ENCODE measurements at regions not wholly inside any gene's neighbourhood (a gene's known extent, or its start where the extent isn't known, plus 50 kb on each side); places are given as distances from the start of the nearest gene placed in this dataset.

DNA sequence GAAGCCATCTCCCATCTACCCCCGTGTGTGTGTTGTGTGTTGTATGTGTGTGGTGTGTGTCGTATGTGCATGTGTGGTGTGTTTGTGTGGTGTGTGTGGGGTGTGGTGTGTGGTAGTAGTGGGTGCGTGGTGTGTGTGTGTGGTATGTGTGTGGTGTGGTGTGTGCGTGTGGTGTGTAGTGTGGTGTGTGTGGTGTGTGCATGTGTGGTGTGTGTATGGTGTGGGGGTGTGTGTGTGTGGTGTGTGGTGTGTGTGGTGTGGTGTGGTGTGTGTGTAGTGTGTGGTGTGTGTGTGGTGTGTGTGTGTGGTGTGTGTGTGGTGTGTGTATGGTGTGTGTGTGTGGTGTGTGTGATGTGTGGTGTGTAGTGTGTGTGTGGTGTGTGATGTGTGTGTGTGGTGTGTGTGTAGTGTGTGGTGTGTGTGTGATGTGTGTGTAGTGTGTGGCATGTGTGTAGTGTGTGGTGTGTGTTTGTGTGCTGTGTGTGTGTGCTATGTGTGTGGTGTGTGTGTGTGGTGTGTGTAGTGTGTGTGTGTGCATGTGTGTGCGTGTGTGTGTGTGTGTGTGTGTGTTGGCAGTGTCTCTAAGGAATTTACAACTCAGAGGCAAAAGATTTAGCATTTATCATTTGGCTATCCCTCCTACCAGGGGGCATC lies 156.3 kb upstream of the TMEM108 start:
- Histone ChIP-seq H3K4me1 (no peaks in the 10 kb centered on the region), H3K27me3 (no peaks in the 10 kb centered on the region), H3K27ac (no peak overlapping the region), H3K4me3 (no peak overlapping the region), H3K9me3 (no peaks in the 10 kb centered on the region), H3K36me3 (no peaks in the 10 kb centered on the region)
- no peak for DNase-seq (ENCODE audit: extremely low spot score in 2 of 2)
- TF ChIP-seq, protein P1, sequence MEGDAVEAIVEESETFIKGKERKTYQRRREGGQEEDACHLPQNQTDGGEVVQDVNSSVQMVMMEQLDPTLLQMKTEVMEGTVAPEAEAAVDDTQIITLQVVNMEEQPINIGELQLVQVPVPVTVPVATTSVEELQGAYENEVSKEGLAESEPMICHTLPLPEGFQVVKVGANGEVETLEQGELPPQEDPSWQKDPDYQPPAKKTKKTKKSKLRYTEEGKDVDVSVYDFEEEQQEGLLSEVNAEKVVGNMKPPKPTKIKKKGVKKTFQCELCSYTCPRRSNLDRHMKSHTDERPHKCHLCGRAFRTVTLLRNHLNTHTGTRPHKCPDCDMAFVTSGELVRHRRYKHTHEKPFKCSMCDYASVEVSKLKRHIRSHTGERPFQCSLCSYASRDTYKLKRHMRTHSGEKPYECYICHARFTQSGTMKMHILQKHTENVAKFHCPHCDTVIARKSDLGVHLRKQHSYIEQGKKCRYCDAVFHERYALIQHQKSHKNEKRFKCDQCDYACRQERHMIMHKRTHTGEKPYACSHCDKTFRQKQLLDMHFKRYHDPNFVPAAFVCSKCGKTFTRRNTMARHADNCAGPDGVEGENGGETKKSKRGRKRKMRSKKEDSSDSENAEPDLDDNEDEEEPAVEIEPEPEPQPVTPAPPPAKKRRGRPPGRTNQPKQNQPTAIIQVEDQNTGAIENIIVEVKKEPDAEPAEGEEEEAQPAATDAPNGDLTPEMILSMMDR (IDR thresholded peaks at IDR 0.05): no peak
- no peak for TF ChIP-seq POLR2A (IDR thresholded peaks at IDR 0.05)
- TF ChIP-seq POLR2AphosphoS5 (IDR thresholded peaks at IDR 0.05; ENCODE audit: insufficient read depth in 1 of 2, low read depth in 1 of 2): no peak
- intact Hi-C loops (cut with DNase I): no loop called here

DNA sequence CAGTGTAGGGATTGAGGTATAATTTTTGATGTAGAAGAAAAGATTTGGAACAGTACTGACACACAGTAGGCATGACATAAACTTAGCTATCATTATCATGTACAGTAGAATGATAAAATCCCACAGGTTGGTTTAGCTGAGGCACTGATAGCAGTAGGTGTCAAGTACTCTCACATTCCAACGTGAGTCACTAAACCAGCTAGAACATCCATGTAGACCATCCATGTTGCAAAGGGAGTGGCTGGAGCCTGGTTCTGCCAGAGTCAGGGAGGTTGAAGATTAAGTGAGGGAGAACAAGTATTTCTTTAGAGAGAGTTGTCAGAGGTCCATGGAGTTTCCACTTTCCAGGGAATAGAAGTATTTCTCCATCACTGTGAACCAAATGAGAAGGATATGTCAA lies 157.2 kb upstream of the TMEM108 start:
- no peak overlapping the region for H3K27ac ChIP-seq
- no peaks in the 10 kb centered on the region for H3K9me3 ChIP-seq
- no peak for DNase-seq (ENCODE audit: extremely low spot score in 2 of 2)
- H3K4me3 ChIP-seq: no peak overlapping the region
- intact Hi-C loops (cut with DNase I): no loop called here
- TF ChIP-seq POLR2AphosphoS5 (IDR thresholded peaks at IDR 0.05; ENCODE audit: insufficient read depth in 1 of 2, low read depth in 1 of 2) (no peak), POLR2A (IDR thresholded peaks at IDR 0.05) (no peak)
- TF ChIP-seq, protein P1 (IDR thresholded peaks at IDR 0.05): no peak
- H3K27me3 ChIP-seq: no peaks in the 10 kb centered on the region
- H3K4me1 ChIP-seq: no peaks in the 10 kb centered on the region
- no peaks in the 10 kb centered on the region for H3K36me3 ChIP-seq

DNA sequence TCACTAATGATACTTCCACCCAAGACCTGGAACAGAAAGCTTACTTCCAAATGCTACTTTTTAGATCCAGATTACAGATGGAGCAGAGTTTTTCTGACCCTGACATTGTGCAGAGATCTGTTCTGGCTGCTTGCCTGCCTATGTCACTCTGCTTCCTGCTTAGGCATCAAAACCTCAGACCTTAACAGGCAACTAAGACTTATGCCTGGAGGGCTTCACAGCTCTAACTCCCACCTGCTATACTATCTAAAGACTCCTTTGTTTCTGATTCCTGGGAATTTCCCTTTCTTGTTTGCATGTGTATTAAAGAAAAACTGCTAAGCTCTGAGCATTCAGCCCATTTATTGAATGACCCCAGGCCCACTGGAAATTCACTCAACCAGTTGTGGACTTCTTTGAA lies 157.4 kb upstream of the NPHP3 start:
- no peak for DNase-seq (ENCODE audit: extremely low spot score in 2 of 2)
- intact Hi-C loops (cut with DNase I): no loop called here
- H3K27ac ChIP-seq: no peak overlapping the region
- no peak overlapping the region for H3K4me3 ChIP-seq
- TF ChIP-seq POLR2AphosphoS5 (IDR thresholded peaks at IDR 0.05; ENCODE audit: insufficient read depth in 1 of 2, low read depth in 1 of 2) (no peak), POLR2A (IDR thresholded peaks at IDR 0.05) (no peak)
- TF ChIP-seq, protein P1 (IDR thresholded peaks at IDR 0.05): no peak
- H3K27me3 ChIP-seq: no peaks in the 10 kb centered on the region
- H3K4me1 ChIP-seq: no peaks in the 10 kb centered on the region
- no peaks in the 10 kb centered on the region for H3K9me3 ChIP-seq
- no peaks in the 10 kb centered on the region for H3K36me3 ChIP-seq

DNA sequence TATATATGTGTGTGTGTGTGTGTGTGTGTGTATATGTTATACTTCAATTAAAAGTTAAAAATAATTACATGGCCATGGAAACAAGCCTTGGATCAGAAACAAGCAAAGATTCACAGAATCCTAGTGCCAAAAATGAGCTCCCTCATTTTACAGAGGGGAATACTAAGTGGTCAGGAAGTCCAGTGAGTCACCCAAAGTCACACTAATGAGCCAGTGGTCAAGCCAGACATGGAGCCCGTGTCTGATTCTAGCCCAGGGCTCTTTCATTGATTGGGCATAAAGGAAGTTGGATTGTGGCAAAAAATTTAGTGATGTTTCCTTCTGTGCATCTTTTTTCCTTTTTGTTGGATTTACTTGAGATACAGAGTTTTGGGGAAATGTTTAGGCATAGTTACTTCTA lies 152.5 kb upstream of the NPHP3 start:
- intact Hi-C loops (cut with DNase I): no loop called here
- TF ChIP-seq, protein P1 (IDR thresholded peaks at IDR 0.05): no peak
- TF ChIP-seq POLR2AphosphoS5 (IDR thresholded peaks at IDR 0.05; ENCODE audit: insufficient read depth in 1 of 2, low read depth in 1 of 2): no peak
- TF ChIP-seq POLR2A (IDR thresholded peaks at IDR 0.05): no peak
- DNase-seq (ENCODE audit: extremely low spot score in 2 of 2): no peak
- H3K4me1 ChIP-seq: no peaks in the 10 kb centered on the region
- H3K9me3 ChIP-seq: no peaks in the 10 kb centered on the region
- H3K27ac ChIP-seq: no peak overlapping the region
- H3K4me3 ChIP-seq: no peak overlapping the region
- H3K27me3 ChIP-seq: no peaks in the 10 kb centered on the region
- no peaks in the 10 kb centered on the region for H3K36me3 ChIP-seq

DNA sequence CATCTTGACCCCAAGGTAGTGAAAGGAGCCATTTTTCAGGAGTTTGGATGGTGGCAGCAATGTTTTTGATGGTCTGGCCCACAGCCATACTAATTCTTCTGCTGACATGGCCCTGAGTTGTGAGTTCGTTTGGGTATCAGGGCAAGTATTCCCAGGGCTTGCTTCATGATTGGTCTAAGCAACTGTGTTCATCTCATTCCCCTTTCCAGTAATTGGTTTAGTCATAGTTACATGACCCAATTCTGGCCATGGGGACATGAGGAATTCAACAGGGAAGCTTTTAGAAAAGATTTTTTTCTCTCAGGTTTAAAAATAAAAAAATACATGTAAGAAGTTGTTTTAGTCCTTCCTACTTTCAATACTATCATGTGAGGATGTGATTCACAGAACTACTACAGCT lies 150.5 kb upstream of the NPHP3 start:
- no peaks in the 10 kb centered on the region for H3K36me3 ChIP-seq
- no peak overlapping the region for H3K27ac ChIP-seq
- intact Hi-C loops (cut with DNase I): no loop called here
- H3K4me1 ChIP-seq: no peaks in the 10 kb centered on the region
- H3K27me3 ChIP-seq: no peaks in the 10 kb centered on the region
- no peak for DNase-seq (ENCODE audit: extremely low spot score in 2 of 2)
- no peak overlapping the region for H3K4me3 ChIP-seq
- TF ChIP-seq, protein P1 (IDR thresholded peaks at IDR 0.05): no peak
- TF ChIP-seq POLR2AphosphoS5 (IDR thresholded peaks at IDR 0.05; ENCODE audit: insufficient read depth in 1 of 2, low read depth in 1 of 2) (no peak), POLR2A (IDR thresholded peaks at IDR 0.05) (no peak)
- H3K9me3 ChIP-seq: no peaks in the 10 kb centered on the region
